ENCODE measurements at regions not wholly inside any gene's neighbourhood (a gene's known extent, or its start where the extent isn't known, plus 50 kb on each side); places are given as distances from the start of the nearest gene placed in this dataset.

DNA sequence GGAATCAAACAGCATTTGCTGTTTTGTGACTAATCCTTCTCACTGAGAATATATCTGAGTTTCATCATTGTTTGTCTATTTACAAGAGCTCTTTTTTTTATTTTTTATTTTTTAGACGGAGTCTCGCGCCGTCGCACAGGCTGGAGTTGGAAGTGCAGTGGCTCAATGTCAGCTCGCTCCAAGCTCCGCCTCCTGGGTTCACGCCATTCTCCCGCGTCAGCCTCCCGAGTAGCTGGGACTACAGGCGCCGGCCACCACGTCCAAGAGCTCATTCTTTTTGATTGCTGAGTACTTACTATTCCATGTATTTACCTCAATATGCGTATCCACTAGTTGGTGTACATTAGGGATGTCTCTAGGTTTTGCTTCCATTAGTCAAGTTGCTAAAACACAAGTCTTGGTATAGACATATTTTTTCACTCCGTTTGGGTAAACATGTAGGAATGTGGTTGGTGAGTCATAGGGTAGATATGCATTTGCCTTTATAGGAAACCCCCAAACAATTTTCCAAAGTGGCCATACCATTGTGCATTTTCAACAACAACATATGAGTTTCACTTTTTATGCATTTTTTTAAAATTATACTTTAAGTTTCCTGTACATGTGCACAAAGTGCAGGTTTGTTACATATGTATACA lies 1005.0 kb upstream of the CDH10 start:
- no peak overlapping the region for H3K4me3 ChIP-seq (ENCODE audit: low read depth, low read length, poor library complexity, severe bottlenecking)
- H3K9me3 ChIP-seq (ENCODE audit: low read length): no peaks in the 10 kb centered on the region
- H3K79me2 ChIP-seq (ENCODE audit: insufficient read depth, low read depth, low read length): no peaks in the 10 kb centered on the region
- H3K4me1 ChIP-seq (ENCODE audit: insufficient read depth, low read length, poor library complexity, severe bottlenecking): no peaks in the 10 kb centered on the region
- CTCF ChIA-PET (ENCODE audit: unreplicated experiment): no interaction called here
- no peak overlapping the region for H3K27ac ChIP-seq (ENCODE audit: low read depth, low read length, poor library complexity, severe bottlenecking)
- no peaks in the 10 kb centered on the region for H3K36me3 ChIP-seq (ENCODE audit: insufficient read depth, low read length)
- BruUV-seq (replicated peaks): no TSS peak
- no peaks in the 10 kb centered on the region for H3K9me2 ChIP-seq (ENCODE audit: insufficient read depth, low read length)
- intact Hi-C loops (cut with micrococcal nuclease; ENCODE audit: unreplicated experiment): no loop called here
- H2AFZ ChIP-seq (ENCODE audit: low read length): no peak overlapping the region
- no peak overlapping the region for H3K4me2 ChIP-seq (ENCODE audit: low read length)
- H4K20me1 ChIP-seq (ENCODE audit: insufficient read depth, low read length): no peaks in the 10 kb centered on the region
- POLR2A ChIA-PET: interaction anchor here (0.6 kb wide), 1 partner anchor 16 kb away, joined by 3 read pairs; no protein-coding TSS in a partner anchor
- no peak for TF ChIP-seq CTCF (conservative IDR thresholded peaks at IDR 0.05; ENCODE audit: low read length)
- no peak for TF ChIP-seq EZH2phosphoT487 (IDR thresholded peaks at IDR 0.05; ENCODE audit: borderline replicate concordance, low read depth, low read length)
- DNase-seq (ENCODE audit: low spot score): no peak

GRCh38 chr5:25646421-25647341 lies 1001.9 kb upstream of the CDH10 start:
- Histone ChIP-seq H3K9me3 (ENCODE audit: low read length) (no peaks in the 10 kb centered on the region), H3K4me2 (ENCODE audit: low read length) (no peak overlapping the region), H3K4me1 (ENCODE audit: insufficient read depth, low read length, poor library complexity, severe bottlenecking) (no peaks in the 10 kb centered on the region), H4K20me1 (ENCODE audit: insufficient read depth, low read length) (no peaks in the 10 kb centered on the region), H3K79me2 (ENCODE audit: insufficient read depth, low read depth, low read length) (no peaks in the 10 kb centered on the region), H2AFZ (ENCODE audit: low read length) (no peak overlapping the region), H3K27ac (ENCODE audit: low read depth, low read length, poor library complexity, severe bottlenecking) (no peak overlapping the region), H3K36me3 (ENCODE audit: insufficient read depth, low read length) (no peaks in the 10 kb centered on the region), H3K4me3 (ENCODE audit: low read depth, low read length, poor library complexity, severe bottlenecking) (no peak overlapping the region), H3K9me2 (ENCODE audit: insufficient read depth, low read length) (no peaks in the 10 kb centered on the region)
- POLR2A ChIA-PET: no interaction called here
- CTCF ChIA-PET (ENCODE audit: unreplicated experiment): no interaction called here
- intact Hi-C loops (cut with micrococcal nuclease; ENCODE audit: unreplicated experiment): no loop called here
- TF ChIP-seq CTCF (conservative IDR thresholded peaks at IDR 0.05; ENCODE audit: low read length) (no peak), EZH2phosphoT487 (IDR thresholded peaks at IDR 0.05; ENCODE audit: borderline replicate concordance, low read depth, low read length) (no peak)
- no peak for DNase-seq (ENCODE audit: low spot score)
- BruUV-seq (replicated peaks): no TSS peak

DNA sequence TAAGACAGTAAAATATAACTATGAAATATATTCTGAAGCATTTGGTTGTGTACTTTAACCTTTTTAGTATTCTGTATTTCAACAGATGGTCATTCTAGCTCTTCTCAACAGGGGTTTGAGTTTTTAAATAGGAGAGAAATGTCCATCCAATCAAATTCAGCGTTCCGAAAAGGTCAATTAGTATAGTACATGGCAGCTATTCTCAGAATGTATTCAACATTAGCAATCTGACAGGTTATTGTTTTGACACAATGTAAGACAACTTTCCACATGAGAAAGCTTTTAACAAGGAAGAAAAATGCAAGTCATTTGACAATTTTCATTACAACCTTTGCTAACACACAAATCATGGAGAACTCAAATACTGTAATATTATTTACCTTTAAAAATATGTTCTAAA lies 996.3 kb upstream of the CDH10 start:
- ChIA-PET CTCF (ENCODE audit: unreplicated experiment) (no interaction called here), POLR2A (no interaction called here)
- no peak overlapping the region for H3K27ac ChIP-seq (ENCODE audit: low read depth, low read length, poor library complexity, severe bottlenecking)
- no peak overlapping the region for H3K4me2 ChIP-seq (ENCODE audit: low read length)
- no peaks in the 10 kb centered on the region for H3K9me2 ChIP-seq (ENCODE audit: insufficient read depth, low read length)
- TF ChIP-seq CTCF (conservative IDR thresholded peaks at IDR 0.05; ENCODE audit: low read length) (no peak), EZH2phosphoT487 (IDR thresholded peaks at IDR 0.05; ENCODE audit: borderline replicate concordance, low read depth, low read length) (no peak)
- intact Hi-C loops (cut with micrococcal nuclease; ENCODE audit: unreplicated experiment): no loop called here
- H3K4me1 ChIP-seq (ENCODE audit: insufficient read depth, low read length, poor library complexity, severe bottlenecking): no peaks in the 10 kb centered on the region
- H4K20me1 ChIP-seq (ENCODE audit: insufficient read depth, low read length): no peaks in the 10 kb centered on the region
- H3K36me3 ChIP-seq (ENCODE audit: insufficient read depth, low read length): no peaks in the 10 kb centered on the region
- no peak for DNase-seq (ENCODE audit: low spot score)
- H2AFZ ChIP-seq (ENCODE audit: low read length): no peak overlapping the region
- H3K4me3 ChIP-seq (ENCODE audit: low read depth, low read length, poor library complexity, severe bottlenecking): no peak overlapping the region
- no peaks in the 10 kb centered on the region for H3K79me2 ChIP-seq (ENCODE audit: insufficient read depth, low read depth, low read length)
- 0 out of 2 replicates have a peak, but pooled peaks cover 7% of the 10 kb centered on the region for H3K9me3 ChIP-seq (ENCODE audit: low read length)
- no TSS peak for BruUV-seq (replicated peaks)

All from OCI-LY7 (cell line).